HepG2 (cell line): ENCODE measurements at regions not wholly inside any gene's neighbourhood (a gene's known extent, or its start where the extent isn't known, plus 50 kb on each side); places are given as distances from the start of the nearest gene placed in this dataset.
A peak's percentile ranks its signal among the peaks of the same experiment; 100 is the strongest.

Experiments used
- ATAC-seq: fragments of 200-7000 bp; cut with Tn5 transposase; 3 replicates; pipeline ENCODE4 v1.9.1; 2020; ENCODE audit warnings: mild to moderate bottlenecking, moderate library complexity
- BruUV-seq: library from RNA; stranded (reverse); fragments of 400-500 nt; replicated peaks from 2 replicates; lab custom pipeline; 2021; lab: Mats Ljungman, UMichigan
- CTCF ChIA-PET: fragments of 300-600 bp; formaldehyde crosslinking; extraction: SDS; loops from one replicate; lab custom pipeline; 2021; ENCODE audit warnings: low total read pairs, inconsistent platforms, low intra/inter-chr PET ratio; lab: Yijun Ruan, JAX
- POLR2A ChIA-PET: fragments of 350-600 bp; sonication (Branson Sonifier 250); formaldehyde crosslinking; loops from one replicate; lab custom pipeline; 2020; ENCODE audit warnings: antibody characterized with exemption, inconsistent platforms; lab: Yijun Ruan, JAX
- DNase-seq: peaks from one replicate; pipeline ENCODE4 v3.0.0-alpha.2; 2015; ENCODE audit warnings: low spot score
- FAIRE-seq: peaks from 3 replicates; lab custom pipeline; 2011; peaks lifted over from hg19 to GRCh38; lab: Jason Lieb, UNC
- H2AFZ ChIP-seq: one replicate; pipeline ENCODE4 v1.6.1; 2011; ENCODE audit warnings: low read length, inconsistent platforms
- H3K27ac ChIP-seq: fragments of 300-600 bp; 3 replicates; pipeline ENCODE4 v1.8.0; 2011; ENCODE audit warnings: mixed run types, mild to moderate bottlenecking, mixed read lengths, low read length, inconsistent platforms; ENCODE audit not compliant: insufficient read depth; ENCODE audit errors: extremely low read length
- H3K27me3 ChIP-seq, 2 experiments: fragments of 200-600 bp in 1 of 2; 2 replicates in 1 of 2; 3 replicates in 1 of 2; pipeline versions ENCODE4 v1.6.0 to v1.8.0; 2011; ENCODE audit warnings: low read length in 2 of 2, mild to moderate bottlenecking in 2 of 2, moderate library complexity in 2 of 2, inconsistent platforms in 1 of 2; ENCODE audit not compliant: insufficient read depth in 2 of 2, control insufficient read depth in 1 of 2
- H3K36me3 ChIP-seq, 2 experiments: fragments of 200-600 bp in 1 of 2; replicated peaks in 1 of 2; 2 replicates in 1 of 2; 3 replicates in 1 of 2; pipeline versions ENCODE4 v1.5.1 to v1.8.0; 2011; ENCODE audit warnings: low read length in 2 of 2, inconsistent platforms in 1 of 2; ENCODE audit not compliant: insufficient read depth in 2 of 2, control insufficient read depth in 1 of 2
- H3K4me1 ChIP-seq: 2 replicates; pipeline ENCODE4 v1.5.1; 2012; ENCODE audit warnings: low read length, inconsistent platforms; ENCODE audit not compliant: insufficient read depth
- H3K4me2 ChIP-seq: 2 replicates; pipeline ENCODE4 v1.6.0; 2011; ENCODE audit warnings: low read depth, low read length, inconsistent platforms
- H3K4me3 ChIP-seq, 3 experiments: fragments of 200-600 bp in 1 of 3; sonication (generic), shearing (Covaris generic) in 1 of 3; replicated peaks in 1 of 3; 2 replicates each; pipeline ENCODE4 v1.5.1; 2011 to 2016; ENCODE audit warnings: low read length in 3 of 3, inconsistent platforms in 2 of 3, low read depth in 2 of 3, mild to moderate bottlenecking in 2 of 3, control low read depth in 1 of 3, mixed read lengths in 1 of 3; ENCODE audit not compliant: insufficient read depth in 1 of 3
- H3K79me2 ChIP-seq: one replicate; pipeline ENCODE4 v1.6.1; 2011; ENCODE audit warnings: low read length, inconsistent platforms; ENCODE audit not compliant: insufficient read depth
- H3K9ac ChIP-seq: 2 replicates; pipeline ENCODE4 v1.6.0; 2011; ENCODE audit warnings: mild to moderate bottlenecking, low read depth, low read length, inconsistent platforms; ENCODE audit not compliant: insufficient read depth
- H3K9me3 ChIP-seq: 2 replicates; pipeline ENCODE4 v1.5.1; 2012; ENCODE audit warnings: mild to moderate bottlenecking, low read length
- H4K20me1 ChIP-seq: 2 replicates; pipeline ENCODE4 v1.6.0; 2011; ENCODE audit warnings: inconsistent platforms, mild to moderate bottlenecking, low read length, moderate library complexity; ENCODE audit not compliant: insufficient read depth
- DMAP1 ChIP-seq: IDR thresholded peaks from 2 replicates; pipeline ENCODE4 v1.6.1; 2016
- FIP1L1 ChIP-seq: fragments of 200-400 bp; formaldehyde crosslinking; IDR thresholded peaks from 2 replicates; pipeline ENCODE4 v1.6.1; 2018; ENCODE audit warnings: low read depth, mild to moderate bottlenecking, low read length, moderate library complexity, borderline replicate concordance; ENCODE audit not compliant: insufficient read depth
- HNRNPK ChIP-seq: fragments of 200-400 bp; formaldehyde crosslinking; IDR thresholded peaks from 2 replicates; pipeline ENCODE4 v1.6.1; 2018; ENCODE audit warnings: low read length, low read depth, moderate library complexity, mild to moderate bottlenecking; ENCODE audit not compliant: poor library complexity, severe bottlenecking
- IKZF4 ChIP-seq: sonication (generic); formaldehyde crosslinking; IDR thresholded peaks from 2 replicates; pipeline ENCODE4 v1.5.1; 2020; ENCODE audit warnings: borderline replicate concordance, mild to moderate bottlenecking, low read depth, missing genetic modification reagents; ENCODE audit errors: not compliant biosample characterization
- NR2F1 ChIP-seq, 2 experiments: fragments of 450-650 bp in 1 of 2; formaldehyde crosslinking in 1 of 2; IDR thresholded peaks; 2 replicates each; pipeline versions ENCODE4 v1.5.0 to v1.6.1; 2016 to 2020; ENCODE audit warnings: mild to moderate bottlenecking in 1 of 2, missing compliant biosample characterization in 1 of 2, missing genetic modification reagents in 1 of 2, moderate library complexity in 1 of 2
- PCBP1 ChIP-seq: fragments of 200-400 bp; formaldehyde crosslinking; IDR thresholded peaks from 2 replicates; pipeline ENCODE4 v1.6.1; 2017; ENCODE audit warnings: mild to moderate bottlenecking, low read depth, low read length, borderline replicate concordance
- PRPF4 ChIP-seq: fragments of 200-400 bp; formaldehyde crosslinking; IDR thresholded peaks from 2 replicates; pipeline ENCODE4 v1.6.1; 2016; ENCODE audit warnings: low read length, low read depth; ENCODE audit not compliant: poor library complexity, severe bottlenecking
- ZNF782 ChIP-seq: sonication (generic); formaldehyde crosslinking; IDR thresholded peaks from 2 replicates; pipeline ENCODE4 v1.4.0; 2020; ENCODE audit warnings: missing genetic modification reagents, mild to moderate bottlenecking, borderline replicate concordance
- ZNF850 ChIP-seq: sonication (generic); formaldehyde crosslinking; conservative IDR thresholded peaks from 2 replicates; pipeline ENCODE4 v1.9.0; 2021; ENCODE audit warnings: mild to moderate bottlenecking, missing genetic modification reagents
- WGBS: methylation state at CpG from one replicate; pipeline ENCODE4 v1.1.6; 2017; ENCODE audit warnings: low lambda C conversion rate; 5-methylcytosine and 5-hydroxymethylcytosine counted together
- in situ Hi-C: cut with HindIII; loops from 2 replicates; pipeline ENCODE4 v1.10.0; 2017; ENCODE audit warnings: low pct_unique_long_range_greater_than_20kb; ENCODE audit not compliant: extremely low pct_ligation_motif_present
- intact Hi-C: fragments of 100-400 bp; cut with micrococcal nuclease; formaldehyde crosslinking; loops from one replicate; pipeline ENCODE4 v1.10.0; 2022; ENCODE audit not compliant: unreplicated experiment
- TF ChIP-seq, protein P1 (sequence below): IDR thresholded peaks from 2 replicates; pipeline ENCODE4 v1.6.1; 2016
- TF ChIP-seq, protein P2 (sequence below): sonication (generic); formaldehyde crosslinking; IDR thresholded peaks from 2 replicates; pipeline ENCODE4 v1.9.0; 2021; ENCODE audit warnings: missing genetic modification reagents, mild to moderate bottlenecking, borderline replicate concordance

DNA sequence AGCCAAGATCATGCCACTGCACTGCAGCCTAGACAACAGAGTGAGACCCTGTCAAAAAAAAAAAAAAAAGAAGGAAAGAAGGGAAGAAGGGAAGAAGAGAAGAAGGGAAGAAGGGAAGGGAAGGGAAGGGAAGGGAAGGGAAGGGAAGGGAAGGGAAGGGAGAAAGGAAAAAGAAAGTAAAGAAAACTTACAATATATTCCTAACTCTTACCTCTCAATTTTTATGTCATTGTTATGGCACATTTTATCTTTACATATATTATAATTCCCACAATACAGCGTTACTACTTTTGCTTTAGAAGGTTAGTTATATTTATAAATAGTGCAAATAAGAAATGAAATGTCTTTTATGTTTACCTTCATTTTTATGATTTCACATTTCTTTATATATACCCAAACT lies 358.7 kb downstream of the HHIPL2 start:
- TF ChIP-seq FIP1L1 (no peak), PCBP1 (peak; percentile 77; the same call in 1 of the 2 replicates), HNRNPK (peak; percentile 96)
- Histone ChIP-seq H3K27ac (no peak overlapping the region), H2AFZ (no peak overlapping the region), H3K4me3 (no peak overlapping the region), H3K9me3 (no peaks in the 10 kb centered on the region), H3K79me2 (no peaks in the 10 kb centered on the region), H3K4me2 (no peak overlapping the region), H3K36me3 (no peaks in the 10 kb centered on the region), H3K9ac (no peak overlapping the region), H3K27me3 (no peaks in the 10 kb centered on the region), H4K20me1 (no peaks in the 10 kb centered on the region), H3K4me1 (no peaks in the 10 kb centered on the region)
- POLR2A ChIA-PET, result no interaction called here
- in situ Hi-C loops (no loop called here), intact Hi-C loops (no loop called here)
- ATAC-seq (no peak), DNase-seq (no peak), FAIRE-seq (no peak)
- CTCF ChIA-PET, result no interaction called here
- 4% methylated on average over 1 of the region's 1 CpG for WGBS
- no TSS peak for BruUV-seq

DNA sequence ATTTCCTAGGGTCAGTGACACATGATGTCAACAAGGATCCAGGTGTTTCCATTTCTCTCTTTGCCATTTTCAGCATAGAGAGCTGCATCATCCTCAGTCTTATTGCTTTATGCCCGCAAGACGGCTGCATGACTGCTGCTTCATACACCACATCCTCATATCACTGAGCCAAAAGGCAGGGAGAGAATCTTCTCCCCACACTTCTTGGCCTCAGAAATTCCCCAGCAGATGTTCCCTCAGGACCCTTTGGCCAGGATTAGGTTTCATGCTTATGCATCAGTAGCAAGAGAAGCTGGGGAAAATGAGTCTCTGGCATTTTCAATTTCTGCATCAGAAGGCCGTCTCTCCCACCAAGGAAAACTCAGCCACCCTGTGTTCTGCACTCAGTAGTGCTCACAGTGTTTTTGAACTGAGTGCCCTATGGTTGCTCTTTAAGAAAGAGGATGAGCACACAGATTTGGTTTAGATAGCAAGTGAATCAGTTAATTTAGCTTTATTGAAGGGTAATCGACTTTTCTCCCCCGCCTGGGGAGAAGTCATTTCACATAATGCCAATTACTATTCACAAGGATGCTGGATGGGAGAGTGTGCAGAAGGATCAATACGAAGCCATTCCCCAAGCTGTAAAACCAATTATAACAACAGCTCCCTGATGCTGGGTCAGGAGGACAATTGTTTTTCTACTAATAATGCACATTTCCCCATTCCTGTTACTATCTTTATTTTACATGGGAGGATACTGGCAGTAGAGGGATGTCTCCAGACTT lies 360.2 kb downstream of the HHIPL2 start:
- H3K9me3 ChIP-seq, result no peaks in the 10 kb centered on the region
- no peak overlapping the region for H3K27ac ChIP-seq
- no peaks in the 10 kb centered on the region for H3K36me3 ChIP-seq
- CTCF ChIA-PET, result no interaction called here
- no peaks in the 10 kb centered on the region for H3K79me2 ChIP-seq
- intact Hi-C loops, result no loop called here
- ATAC-seq (no peak), DNase-seq (no peak), FAIRE-seq (no peak)
- 5% methylated on average over 6 of the region's 6 CpGs for WGBS
- no peak overlapping the region for H2AFZ ChIP-seq
- POLR2A ChIA-PET, result no interaction called here
- no TSS peak for BruUV-seq
- H3K4me1 ChIP-seq, result no peaks in the 10 kb centered on the region
- TF ChIP-seq, protein P1, sequence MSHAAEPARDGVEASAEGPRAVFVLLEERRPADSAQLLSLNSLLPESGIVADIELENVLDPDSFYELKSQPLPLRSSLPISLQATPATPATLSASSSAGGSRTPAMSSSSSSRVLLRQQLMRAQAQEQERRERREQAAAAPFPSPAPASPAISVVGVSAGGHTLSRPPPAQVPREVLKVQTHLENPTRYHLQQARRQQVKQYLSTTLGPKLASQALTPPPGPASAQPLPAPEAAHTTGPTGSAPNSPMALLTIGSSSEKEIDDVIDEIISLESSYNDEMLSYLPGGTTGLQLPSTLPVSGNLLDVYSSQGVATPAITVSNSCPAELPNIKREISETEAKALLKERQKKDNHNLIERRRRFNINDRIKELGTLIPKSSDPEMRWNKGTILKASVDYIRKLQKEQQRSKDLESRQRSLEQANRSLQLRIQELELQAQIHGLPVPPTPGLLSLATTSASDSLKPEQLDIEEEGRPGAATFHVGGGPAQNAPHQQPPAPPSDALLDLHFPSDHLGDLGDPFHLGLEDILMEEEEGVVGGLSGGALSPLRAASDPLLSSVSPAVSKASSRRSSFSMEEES (CRISPR knock-in tag), result no peak
- TF ChIP-seq ZNF782 (CRISPR knock-in tag) (no peak), DMAP1 (no peak), ZNF850 (no peak), NR2F1 (CRISPR knock-in tag; IDR thresholded peaks at IDR 0.05) (no peak), PRPF4 (no peak), IKZF4 (CRISPR knock-in tag) (no peak)
- TF ChIP-seq, protein P2, sequence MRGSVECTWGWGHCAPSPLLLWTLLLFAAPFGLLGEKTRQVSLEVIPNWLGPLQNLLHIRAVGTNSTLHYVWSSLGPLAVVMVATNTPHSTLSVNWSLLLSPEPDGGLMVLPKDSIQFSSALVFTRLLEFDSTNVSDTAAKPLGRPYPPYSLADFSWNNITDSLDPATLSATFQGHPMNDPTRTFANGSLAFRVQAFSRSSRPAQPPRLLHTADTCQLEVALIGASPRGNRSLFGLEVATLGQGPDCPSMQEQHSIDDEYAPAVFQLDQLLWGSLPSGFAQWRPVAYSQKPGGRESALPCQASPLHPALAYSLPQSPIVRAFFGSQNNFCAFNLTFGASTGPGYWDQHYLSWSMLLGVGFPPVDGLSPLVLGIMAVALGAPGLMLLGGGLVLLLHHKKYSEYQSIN (CRISPR knock-in tag), result no peak
- no peak overlapping the region for H3K9ac ChIP-seq
- H3K4me2 ChIP-seq, result no peak overlapping the region
- in situ Hi-C loops, result no loop called here
- H3K4me3 ChIP-seq, result no peak overlapping the region
- H4K20me1 ChIP-seq, result no peaks in the 10 kb centered on the region
- H3K27me3 ChIP-seq, result no peaks in the 10 kb centered on the region
